HG02588 (cell line): ENCODE measurements at regions not wholly inside any gene's neighbourhood (a gene's known extent, or its start where the extent isn't known, plus 50 kb on each side); places are given as distances from the start of the nearest gene placed in this dataset.
"Not testable (repeated sequence)": the region's sequence is repeated elsewhere in the genome, so short reads cannot be mapped to it uniquely, and the experiment has no call there.

Experiments used
- ATAC-seq: cut with Tn5 transposase; IDR thresholded peaks from one replicate; pipeline ENCODE4 v1.9.1; 2021; ENCODE audit warnings: mild to moderate bottlenecking, moderate library complexity; ENCODE audit not compliant: unreplicated experiment

- no peak for ATAC-seq
Measured at GRCh38 chr2:142758973-142759372, 118.5 kb upstream of the KYNU start.

GRCh38 chr2:142757111-142757510 lies 120.4 kb upstream of the KYNU start:
- ATAC-seq: no peak

GRCh38 chr2:142756430-142756829 lies 121.0 kb upstream of the KYNU start:
- no peak for ATAC-seq

- no peak for ATAC-seq
Measured at GRCh38 chr2:142755191-142755590, 122.3 kb upstream of the KYNU start.

GRCh38 chr2:142754182-142754581 lies 123.3 kb upstream of the KYNU start:
- no peak for ATAC-seq

- ATAC-seq: no peak
Measured at GRCh38 chr2:142750858-142751257, 126.6 kb upstream of the KYNU start.

- ATAC-seq: no peak
Measured at GRCh38 chr2:142748559-142749099, 128.8 kb upstream of the KYNU start.

- no peak for ATAC-seq
Measured at GRCh38 chr2:142745691-142746090, 131.8 kb upstream of the KYNU start.

GRCh38 chr2:142742371-142743214 lies 134.9 kb upstream of the KYNU start:
- no peak for ATAC-seq

- ATAC-seq: peak; percentile 57
Measured at GRCh38 chr2:142741764-142742269, 135.6 kb upstream of the KYNU start.

GRCh38 chr2:142734770-142735169 lies 142.7 kb upstream of the KYNU start:
- ATAC-seq: no peak

GRCh38 chr2:142734231-142734630 lies 143.2 kb upstream of the KYNU start:
- ATAC-seq: no peak

GRCh38 chr2:142729814-142730213 lies 147.7 kb upstream of the KYNU start:
- ATAC-seq: not testable (repeated sequence)

- not testable (repeated sequence) for ATAC-seq
Measured at GRCh38 chr2:142727821-142728478, 149.5 kb upstream of the KYNU start.

- ATAC-seq: no peak
Measured at GRCh38 chr2:142725386-142725785, 152.1 kb upstream of the KYNU start.

- ATAC-seq: peak; percentile 51
Measured at GRCh38 chr2:142724713-142725349, 152.6 kb upstream of the KYNU start.

- ATAC-seq: no peak
Measured at GRCh38 chr2:142724186-142724585, 153.3 kb upstream of the KYNU start.

- ATAC-seq: no peak
Measured at GRCh38 chr2:142723236-142723635, 154.2 kb upstream of the KYNU start.

GRCh38 chr2:142722569-142722968 lies 154.9 kb upstream of the KYNU start:
- no peak for ATAC-seq

GRCh38 chr2:142722086-142722485 lies 155.4 kb upstream of the KYNU start:
- no peak for ATAC-seq

- ATAC-seq: no peak
Measured at GRCh38 chr2:142721015-142721414, 156.4 kb upstream of the KYNU start.
